ENCODE measurements at regions not wholly inside any gene's neighbourhood (a gene's known extent, or its start where the extent isn't known, plus 50 kb on each side); places are given as distances from the start of the nearest gene placed in this dataset.

- no peak for DNase-seq (ENCODE audit: low spot score)
Measured at GRCh38 chr13:72246396-72246795, 379.4 kb upstream of the DACH1 start.

DNA sequence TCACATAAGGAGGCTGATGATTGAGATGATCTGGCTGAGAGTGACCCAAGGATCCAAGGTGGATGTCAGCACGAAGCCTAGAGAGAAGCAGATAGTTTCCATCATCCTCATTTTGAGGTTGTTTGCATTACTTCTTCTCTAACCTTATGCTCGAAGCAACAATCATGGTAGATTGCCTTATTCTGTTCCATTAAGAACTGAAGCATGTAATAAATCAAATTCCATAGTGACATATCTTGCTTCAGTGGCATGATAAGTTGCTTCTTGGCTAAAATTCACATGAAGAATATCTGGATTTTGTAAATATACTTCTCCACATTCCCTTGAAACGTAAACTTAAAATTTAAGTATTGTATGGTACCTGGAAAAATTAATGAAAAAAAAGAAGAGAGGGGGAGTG lies 377.8 kb upstream of the DACH1 start:
- DNase-seq (ENCODE audit: low spot score), result no peak

- no peak for DNase-seq (ENCODE audit: low spot score)
Measured at GRCh38 chr13:72230131-72230530, 363.1 kb upstream of the DACH1 start.

GRCh38 chr13:72229067-72229466 lies 362.1 kb upstream of the DACH1 start:
- no peak for DNase-seq (ENCODE audit: low spot score)

GRCh38 chr13:72221276-72221962 lies 354.4 kb upstream of the DACH1 start:
- DNase-seq (ENCODE audit: low spot score), result peak; percentile 77

DNA sequence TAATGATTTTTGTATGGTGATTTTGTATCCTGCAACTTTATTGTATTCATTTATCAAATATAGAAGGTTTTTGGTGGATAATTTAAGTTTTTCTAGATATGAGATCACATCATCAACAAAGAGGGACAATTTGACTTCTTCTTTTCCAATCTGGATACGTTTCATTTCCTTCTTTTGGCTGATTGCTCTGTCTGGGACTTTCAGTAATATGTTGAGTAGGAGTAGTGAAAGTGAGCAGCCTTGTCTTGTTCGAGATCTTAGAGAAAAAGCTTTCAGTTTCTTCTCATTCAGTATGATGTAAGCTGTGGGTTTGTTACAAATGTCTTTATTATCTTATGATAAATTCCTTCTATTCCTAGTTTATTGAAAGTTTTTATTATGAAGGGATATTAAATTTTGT lies 352.0 kb upstream of the DACH1 start:
- DNase-seq (ENCODE audit: low spot score), result no peak

GRCh38 chr13:72217142-72217541 lies 350.1 kb upstream of the DACH1 start:
- no peak for DNase-seq (ENCODE audit: low spot score)

- no peak for DNase-seq (ENCODE audit: low spot score)
Measured at GRCh38 chr13:72208112-72208645, 341.2 kb upstream of the DACH1 start.

GRCh38 chr13:72205773-72206172 lies 338.8 kb upstream of the DACH1 start:
- no peak for DNase-seq (ENCODE audit: low spot score)

GRCh38 chr13:72204291-72204690 lies 337.3 kb upstream of the DACH1 start:
- no peak for DNase-seq (ENCODE audit: low spot score)

DNA sequence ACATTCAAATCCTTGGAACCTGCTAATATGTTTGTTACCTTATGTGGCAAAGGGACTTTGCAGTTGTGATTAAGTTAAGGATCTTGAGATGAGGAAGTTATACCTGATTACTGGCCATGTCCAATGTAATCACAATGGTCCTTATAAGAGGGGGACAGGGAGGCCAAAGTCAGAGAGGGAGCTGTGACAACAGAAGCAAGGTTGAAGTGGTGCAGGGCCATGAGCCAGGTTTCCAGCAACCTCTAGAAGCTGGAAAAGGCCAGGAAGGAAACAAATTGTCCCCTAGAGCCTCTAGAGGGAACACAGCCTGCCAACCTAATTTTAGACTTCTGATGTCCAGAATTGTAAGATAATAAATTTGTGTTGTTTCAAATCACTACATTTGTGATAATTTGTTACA lies 334.7 kb upstream of the DACH1 start:
- DNase-seq (ENCODE audit: low spot score), result no peak

- no peak for DNase-seq (ENCODE audit: low spot score)
Measured at GRCh38 chr13:72199640-72200039, 332.6 kb upstream of the DACH1 start.

- DNase-seq (ENCODE audit: low spot score), result no peak
Measured at GRCh38 chr13:72198967-72199560, 332.1 kb upstream of the DACH1 start.

DNA sequence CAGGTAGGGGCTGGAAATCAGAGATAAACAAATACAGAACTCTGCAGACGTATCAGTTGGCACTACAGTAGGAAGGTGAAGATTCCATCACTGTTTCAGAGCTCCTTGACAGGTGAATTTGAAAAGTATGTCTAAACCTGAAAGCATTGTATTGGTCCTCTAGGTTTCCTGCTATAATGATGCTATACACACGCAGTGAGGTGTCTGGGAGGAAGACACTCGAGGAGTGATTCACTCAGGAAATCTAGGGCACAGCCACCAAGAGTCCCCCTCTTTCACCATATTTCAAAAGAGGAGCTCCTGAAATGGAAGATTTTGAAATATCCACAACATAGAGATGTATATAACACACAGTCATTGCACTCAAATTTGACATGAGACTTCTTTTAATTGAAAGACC lies 331.0 kb upstream of the DACH1 start:
- DNase-seq (ENCODE audit: low spot score), result no peak

GRCh38 chr13:72195044-72195704 lies 328.2 kb upstream of the DACH1 start:
- peak; percentile 65 for DNase-seq (ENCODE audit: low spot score)

DNA sequence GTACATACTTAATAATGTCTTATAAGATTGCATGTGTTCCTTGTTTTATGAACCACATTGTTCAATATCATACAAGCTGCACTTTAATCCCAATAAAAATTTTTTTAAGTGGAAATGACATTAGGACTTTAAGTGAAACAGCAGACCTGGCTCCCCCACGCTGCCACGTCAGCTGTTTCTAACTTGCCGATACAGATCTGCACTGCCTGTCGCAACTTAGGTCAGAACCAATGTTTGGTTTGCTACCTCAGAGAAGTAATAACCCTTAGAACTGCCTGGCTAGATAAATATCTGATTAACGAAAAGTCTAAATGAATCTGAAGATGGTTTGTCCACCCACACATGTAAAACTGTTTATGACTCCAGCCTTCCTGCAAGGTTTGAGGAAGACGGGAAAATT lies 327.5 kb upstream of the DACH1 start:
- peak; percentile 85 for DNase-seq (ENCODE audit: low spot score)

- DNase-seq (ENCODE audit: low spot score), result peak; percentile 89
Measured at GRCh38 chr13:72186730-72187422, 319.9 kb upstream of the DACH1 start.

DNA sequence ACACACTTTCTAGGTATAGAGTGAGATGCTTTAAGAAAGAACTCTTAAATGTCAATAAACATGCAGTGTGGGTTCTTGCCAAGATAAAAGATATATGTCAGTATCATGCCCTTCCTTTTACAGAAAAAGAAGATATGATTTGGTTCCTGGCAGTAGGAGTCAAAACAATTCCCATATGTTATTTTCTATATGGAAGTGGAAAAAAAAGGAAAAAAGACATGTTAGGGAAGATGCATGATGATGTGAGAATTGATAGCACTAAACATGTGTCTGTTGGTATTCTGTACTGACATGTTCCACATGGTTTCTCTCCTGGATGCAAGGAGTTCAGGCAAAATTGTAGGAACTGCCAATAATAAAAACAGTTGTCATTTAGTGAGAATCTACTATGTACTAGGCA lies 318.8 kb upstream of the DACH1 start:
- DNase-seq (ENCODE audit: low spot score), result no peak

DNA sequence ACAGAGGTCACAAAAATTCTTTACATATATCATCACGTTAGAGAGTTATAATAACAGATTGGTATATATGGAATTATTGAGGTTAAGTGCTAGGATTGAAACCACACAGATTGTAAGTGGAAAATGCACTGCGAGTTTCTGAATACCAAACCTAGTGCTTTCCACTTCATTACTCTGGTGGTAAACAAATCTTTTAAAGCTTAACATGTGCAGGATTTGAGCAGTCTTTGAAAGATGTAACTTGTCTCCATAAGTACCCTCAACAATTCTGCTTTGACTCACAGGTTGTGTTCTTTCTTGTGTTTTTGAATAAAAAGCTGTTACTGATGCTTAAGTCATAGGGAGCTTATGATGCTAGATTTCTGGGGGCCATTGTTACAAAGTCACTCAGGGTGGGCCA lies 314.7 kb upstream of the DACH1 start:
- DNase-seq (ENCODE audit: low spot score), result no peak

GRCh38 chr13:72180253-72180952 lies 313.4 kb upstream of the DACH1 start:
- DNase-seq (ENCODE audit: low spot score), result no peak

- DNase-seq (ENCODE audit: low spot score), result no peak
Measured at GRCh38 chr13:72174549-72174948, 307.5 kb upstream of the DACH1 start.

DNA sequence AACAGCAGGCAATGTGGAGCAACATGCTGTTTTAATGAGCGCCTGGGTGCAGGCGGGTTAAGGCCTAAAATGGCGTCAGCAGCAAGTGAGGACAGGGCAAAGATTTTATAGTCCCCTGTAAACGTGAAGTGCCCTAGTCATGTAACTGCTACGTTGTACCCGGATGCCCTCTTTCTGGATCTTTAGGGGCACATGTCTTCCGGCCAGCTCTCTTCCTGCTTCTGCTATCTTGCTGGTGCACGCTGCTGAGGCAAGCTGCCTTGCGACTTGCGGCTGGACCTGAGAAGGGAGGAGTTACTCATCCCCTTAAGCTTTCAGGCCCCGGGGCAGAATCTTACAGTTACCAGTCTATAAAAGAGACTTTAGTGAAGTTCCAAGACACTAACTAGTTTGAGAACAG lies 303.6 kb upstream of the DACH1 start:
- DNase-seq (ENCODE audit: low spot score), result no peak
